Stimulated activated CD4-positive, alpha-beta T cell treated with anti-CD3 and anti-CD28 coated beads, Interleukin-4, amount 100 ng/mL, for 48 hours (primary cell): ENCODE measurements at regions not wholly inside any gene's neighbourhood (a gene's known extent, or its start where the extent isn't known, plus 50 kb on each side); places are given as distances from the start of the nearest gene placed in this dataset.
"Not testable (repeated sequence)": the region's sequence is repeated elsewhere in the genome, so short reads cannot be mapped to it uniquely, and the experiment has no call there.

Source experiments
- DNase-seq, 2 donors: peaks; one replicate each; pipeline ENCODE4 v3.0.0-alpha.2; 2020; ENCODE audit warnings: low read depth in 2 of 2

- no peak for DNase-seq
These were observed 153.9 kb downstream of the KCNJ2 start for GRCh38 chr17:70323269-70323668.

DNA sequence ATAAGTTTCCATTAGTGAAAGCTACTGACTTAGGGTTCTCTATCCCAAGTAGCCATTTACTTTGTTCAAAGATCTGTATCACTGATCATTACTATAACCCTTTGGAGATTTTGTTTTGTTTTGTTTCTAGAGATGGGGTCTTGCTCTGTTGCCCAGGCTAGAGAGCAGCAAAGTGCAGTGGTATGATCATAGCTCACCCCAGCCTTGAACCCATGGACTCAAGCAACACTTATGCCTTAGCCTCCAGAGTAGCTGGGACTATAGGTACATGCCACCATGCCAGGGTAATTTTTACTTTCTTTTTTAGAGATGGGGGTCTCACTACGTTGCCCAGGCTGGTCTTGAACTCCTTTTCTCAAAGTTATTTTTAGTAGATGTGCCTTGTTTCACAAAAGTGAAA is 154.7 kb downstream of the KCNJ2 start:
- no peak for DNase-seq

GRCh38 chr17:70327279-70327678 is 157.9 kb downstream of the KCNJ2 start:
- DNase-seq, result no peak

- no peak for DNase-seq
These were observed 158.4 kb downstream of the KCNJ2 start for GRCh38 chr17:70327723-70328122.

DNA sequence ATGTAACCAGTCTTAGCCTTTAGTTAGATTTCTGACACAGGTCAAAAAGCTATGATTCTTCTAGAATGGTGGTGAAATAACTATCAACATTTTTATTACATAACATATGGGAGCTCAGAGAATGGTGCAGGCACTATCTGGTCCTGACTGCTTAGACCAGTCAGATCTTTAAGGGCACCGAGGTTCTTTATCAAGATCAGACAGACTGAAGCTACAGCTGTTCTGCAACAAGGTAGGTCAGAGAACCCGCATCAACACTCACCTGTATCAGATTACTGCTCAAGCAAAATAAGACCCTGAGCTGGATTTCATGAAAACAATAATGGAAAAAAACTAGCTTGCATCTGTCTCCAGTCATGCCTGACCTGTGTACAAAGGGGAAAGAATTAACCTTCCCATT is 160.4 kb downstream of the KCNJ2 start:
- no peak for DNase-seq

GRCh38 chr17:70331066-70331465 is 161.7 kb downstream of the KCNJ2 start:
- not testable (repeated sequence) for DNase-seq

DNA sequence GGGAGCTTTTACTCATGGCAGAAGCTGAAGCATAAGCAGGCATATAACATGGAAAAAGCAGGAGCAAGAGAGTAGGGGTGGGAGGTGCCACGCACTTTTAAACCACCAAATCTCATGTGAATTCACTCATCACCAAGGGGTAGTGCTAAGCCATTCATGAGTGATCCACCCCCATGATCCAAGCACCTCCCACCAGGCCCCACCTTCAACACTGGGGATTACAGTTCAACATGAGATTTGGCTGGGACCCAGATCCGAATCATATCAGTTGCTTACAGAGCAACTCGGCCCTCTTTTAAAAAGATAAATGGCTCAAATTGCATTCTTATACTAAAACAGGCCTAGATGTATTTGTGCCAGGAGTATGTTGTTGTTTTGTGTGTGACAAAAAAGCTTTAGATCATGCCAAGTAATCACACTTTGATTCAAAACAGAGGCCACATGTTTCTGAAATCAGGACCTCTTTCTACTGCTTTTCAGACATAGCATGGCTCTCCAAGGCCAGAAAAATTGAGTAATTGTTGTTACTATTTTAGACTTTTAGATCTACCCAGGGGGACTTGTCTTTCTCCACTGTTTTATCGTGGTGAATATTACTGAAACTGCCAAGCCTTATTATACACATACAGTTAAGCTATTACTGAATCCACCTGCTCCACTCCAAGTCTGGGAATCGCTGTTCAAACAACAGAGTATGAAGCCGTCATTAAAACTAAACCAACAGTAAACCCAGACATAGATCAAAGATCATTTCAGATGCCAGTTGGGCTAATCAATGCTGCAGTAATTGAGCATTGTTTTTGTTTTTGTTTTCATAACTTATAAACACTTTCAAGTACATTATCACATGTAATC is 163.3 kb downstream of the KCNJ2 start:
- DNase-seq, result no peak

DNA sequence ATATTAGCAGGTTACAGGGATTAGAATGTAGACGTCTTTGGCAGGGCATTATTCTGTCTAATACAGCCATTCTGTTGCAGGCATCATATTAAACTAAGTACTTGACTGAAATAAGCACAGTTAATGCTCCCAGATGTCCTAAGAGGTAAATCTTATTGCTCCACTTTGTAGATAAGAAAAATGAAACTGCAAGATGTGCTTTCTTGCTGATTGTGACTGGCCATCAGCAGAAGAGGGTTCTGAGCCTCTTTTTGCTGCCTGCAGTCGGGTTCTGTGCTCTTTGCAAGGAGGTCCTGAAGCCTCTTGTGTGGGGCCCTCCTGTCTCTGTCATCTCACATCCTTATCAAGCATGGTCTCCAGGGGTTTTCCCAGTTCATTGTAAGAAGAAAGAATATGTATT is 167.1 kb downstream of the KCNJ2 start:
- no peak for DNase-seq

- no peak for DNase-seq
These were observed 169.6 kb downstream of the KCNJ2 start for GRCh38 chr17:70338946-70339354.

DNA sequence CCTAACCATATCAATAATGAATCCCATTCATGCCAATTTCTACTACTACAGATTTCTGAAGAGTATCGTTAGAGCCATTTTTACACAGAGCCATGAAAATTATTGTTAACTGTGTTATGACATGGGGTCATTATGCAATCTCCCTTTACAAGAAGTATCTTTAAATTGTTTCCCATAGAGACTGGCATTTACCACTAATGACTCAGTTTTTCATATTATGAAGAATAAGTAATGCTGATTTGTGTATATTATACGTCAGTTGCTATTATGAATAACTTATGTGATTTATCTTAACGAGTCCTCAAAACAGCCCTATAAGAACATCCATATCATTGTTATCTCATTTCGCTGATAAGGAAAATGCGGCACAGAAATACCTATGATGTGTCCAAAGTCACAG is 173.8 kb downstream of the KCNJ2 start:
- DNase-seq, result no peak

GRCh38 chr17:70344386-70345060 is 175.2 kb downstream of the KCNJ2 start:
- no peak for DNase-seq

DNA sequence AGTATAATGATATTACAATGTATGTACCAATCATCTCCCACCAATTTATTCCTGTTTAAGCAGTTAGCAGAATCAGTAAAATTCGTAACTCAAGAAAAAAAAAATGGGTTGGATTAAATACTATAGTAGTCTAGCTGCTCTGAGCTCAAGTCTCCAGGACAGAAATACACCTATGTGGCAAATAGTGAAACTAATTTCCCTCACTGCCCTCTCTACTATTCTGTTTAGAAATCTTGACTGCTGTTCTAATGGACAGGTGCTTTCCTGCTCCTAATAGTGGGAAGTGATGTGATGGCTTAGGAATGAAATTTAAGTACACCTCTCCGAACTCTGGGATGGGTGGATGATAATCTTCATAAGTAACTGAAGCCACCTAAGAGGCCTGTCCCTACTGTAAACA is 175.7 kb downstream of the KCNJ2 start:
- DNase-seq, result no peak

DNA sequence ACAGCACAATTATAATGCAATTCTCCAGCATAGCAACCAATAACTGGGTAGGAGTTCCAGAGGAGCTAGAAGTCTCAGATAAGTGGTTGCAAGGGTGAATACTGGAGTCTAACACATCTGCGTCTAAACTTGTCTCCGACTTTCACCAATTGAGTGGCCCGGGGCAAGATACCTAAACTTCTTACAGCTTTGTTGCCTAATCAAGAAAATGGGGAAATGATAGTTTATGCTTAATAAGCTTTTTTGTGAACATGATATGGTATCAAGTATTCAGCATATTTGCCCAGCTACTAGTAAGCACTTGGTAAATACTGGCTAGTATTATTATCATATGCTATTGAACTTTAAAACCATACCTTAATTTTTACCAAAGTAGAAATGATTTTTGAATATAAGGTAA is 183.5 kb downstream of the KCNJ2 start:
- DNase-seq, result no peak

DNA sequence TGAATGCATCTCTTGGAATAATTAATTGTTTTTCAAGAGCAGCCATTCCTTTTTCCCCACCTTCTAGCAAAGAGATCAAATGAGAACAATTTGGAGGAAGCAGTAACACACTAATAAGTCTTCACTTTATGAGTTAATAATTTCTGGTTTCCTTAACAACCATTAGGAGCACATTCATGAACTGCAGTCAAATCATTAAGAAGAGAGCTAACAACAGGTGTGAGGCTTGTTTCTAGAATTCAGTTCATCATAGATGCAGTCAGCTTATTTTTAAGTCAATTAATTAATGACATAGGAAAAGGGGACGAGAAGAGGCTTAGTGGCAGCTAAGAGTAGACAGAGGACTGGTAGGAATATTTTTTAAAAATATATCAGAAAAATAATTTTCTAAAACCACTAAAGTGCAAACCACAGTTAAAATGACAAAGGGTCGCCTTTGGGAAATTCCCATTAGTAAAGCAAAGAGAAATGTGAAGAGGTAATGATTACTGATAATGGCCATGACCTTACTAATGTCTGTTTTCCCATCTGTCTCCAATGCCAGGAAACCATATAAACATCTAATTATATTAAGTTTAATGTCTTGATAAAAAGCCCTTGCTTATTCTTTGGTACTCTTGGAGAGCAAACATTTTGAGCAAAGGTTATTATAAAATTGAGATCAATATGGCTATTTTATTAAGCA is 184.2 kb downstream of the KCNJ2 start:
- no peak for DNase-seq

DNA sequence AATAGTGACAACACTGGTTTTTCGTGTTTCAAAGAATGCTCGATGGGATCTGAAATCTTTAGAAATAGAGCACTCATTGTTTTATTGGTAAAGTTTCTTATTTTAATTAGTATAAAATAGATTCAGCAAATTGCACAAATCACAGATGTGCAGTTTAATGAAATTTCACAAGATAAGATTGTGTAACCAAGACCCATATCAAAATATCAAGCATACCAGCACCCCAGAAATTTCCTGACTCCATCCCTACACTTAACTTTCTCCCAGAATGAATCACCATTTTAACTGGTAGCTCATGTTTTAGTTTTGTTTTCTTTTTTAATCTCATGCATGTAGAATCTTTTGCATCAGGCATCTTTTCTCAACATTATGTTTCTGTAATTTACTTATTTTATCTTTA is 185.9 kb downstream of the KCNJ2 start:
- DNase-seq, result no peak

- no peak for DNase-seq
These were observed 187.9 kb downstream of the KCNJ2 start for GRCh38 chr17:70357190-70357589.

- DNase-seq, result no peak
These were observed 195.8 kb downstream of the KCNJ2 start for GRCh38 chr17:70365091-70365583.

- DNase-seq, result no peak
These were observed 197.1 kb downstream of the KCNJ2 start for GRCh38 chr17:70366386-70366785.

GRCh38 chr17:70368011-70368410 is 198.7 kb downstream of the KCNJ2 start:
- DNase-seq, result no peak

- no peak for DNase-seq
These were observed 200.1 kb downstream of the KCNJ2 start for GRCh38 chr17:70369391-70369790.

DNA sequence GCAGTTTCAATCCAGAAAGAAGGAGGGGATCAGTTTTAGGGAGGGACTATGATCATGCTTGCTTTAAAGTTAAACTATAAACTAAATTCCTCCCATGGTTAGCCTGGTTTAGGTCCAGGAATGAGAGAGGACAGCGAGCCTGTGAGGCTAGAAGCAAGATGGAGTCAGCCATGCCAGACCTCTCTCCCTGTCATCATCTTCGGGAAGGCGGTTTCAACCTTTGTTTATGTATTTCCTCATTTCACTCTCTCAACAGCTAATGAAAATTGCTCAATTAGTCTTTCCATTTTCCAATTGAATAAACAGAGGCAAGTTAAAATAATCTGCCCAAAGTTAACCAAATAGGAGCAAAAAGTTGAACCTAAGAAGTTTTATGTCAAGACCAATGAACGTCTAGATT is 201.5 kb downstream of the KCNJ2 start:
- DNase-seq, result no peak

DNA sequence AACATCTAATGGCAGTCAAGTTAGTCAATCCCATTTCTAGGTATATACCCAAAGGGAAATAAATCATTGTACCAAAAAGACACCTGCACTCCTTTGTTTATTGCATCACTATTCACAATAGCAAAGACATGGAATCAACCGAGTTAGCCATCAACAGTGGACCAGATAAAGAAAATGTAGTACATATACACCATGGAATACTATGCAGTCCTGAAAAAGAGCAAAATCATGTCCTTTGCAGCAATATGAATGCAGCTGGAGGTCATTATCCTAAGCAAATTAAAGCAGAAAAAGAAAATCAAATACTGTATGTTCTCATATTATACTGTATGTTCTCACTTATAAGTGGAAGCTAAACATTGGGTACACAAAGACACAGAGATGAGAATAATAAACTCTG is 204.0 kb downstream of the KCNJ2 start:
- no peak for DNase-seq

GRCh38 chr17:70374496-70374895 is 205.2 kb downstream of the KCNJ2 start:
- DNase-seq, result no peak
